T1000 (cell line): ENCODE measurements at regions not wholly inside any gene's neighbourhood (a gene's known extent, or its start where the extent isn't known, plus 50 kb on each side); places are given as distances from the start of the nearest gene placed in this dataset.
"Not testable (repeated sequence)": the region's sequence is repeated elsewhere in the genome, so short reads cannot be mapped to it uniquely, and the experiment has no call there.

Experiments used
- DNase-seq: peaks from one replicate; lab custom pipeline; 2025; ENCODE audit warnings: mixed read lengths; lab: John Stamatoyannopoulos, UW

GRCh38 chr5:109630093-109630492 is 59.6 kb upstream of the MAN2A1 start:
- DNase-seq = no peak

DNA sequence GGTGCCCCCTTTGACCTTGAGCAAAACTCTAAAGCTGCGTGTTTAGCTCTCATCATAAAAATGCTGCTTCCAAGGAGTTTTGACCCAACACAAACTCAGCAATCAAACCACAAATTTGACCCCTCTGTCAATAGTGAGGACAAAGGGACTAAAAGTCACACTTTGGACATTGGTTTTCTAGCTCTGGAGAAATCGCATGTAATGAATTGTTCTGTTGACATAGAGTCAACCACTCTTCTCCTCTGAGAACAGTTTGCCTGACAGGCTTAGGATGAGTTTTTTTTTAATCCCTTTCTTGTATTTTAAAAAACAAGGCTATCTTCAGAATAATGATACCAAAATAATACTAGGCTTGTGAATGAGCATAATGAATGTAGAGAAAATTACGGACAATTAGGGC is 61.1 kb upstream of the MAN2A1 start:
- DNase-seq = no peak

DNA sequence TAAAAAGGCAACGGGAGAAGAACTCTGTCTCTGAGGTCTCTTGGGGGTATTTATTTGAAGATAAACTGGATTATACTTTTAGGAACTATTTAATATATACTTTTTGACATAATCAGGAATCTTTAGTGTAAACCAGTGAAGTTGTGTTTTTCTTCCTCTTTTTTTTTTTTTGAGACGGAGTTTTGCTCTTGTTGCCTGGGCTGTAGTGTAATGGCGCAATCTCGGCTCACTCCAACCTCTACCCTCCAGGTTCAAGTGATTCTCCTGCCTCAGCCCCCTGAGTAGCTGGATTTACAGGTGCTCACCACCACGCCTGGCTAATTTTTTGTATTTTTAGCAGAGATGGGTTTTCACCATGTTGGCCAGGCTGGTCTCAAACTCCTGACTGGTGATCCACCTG is 68.5 kb upstream of the MAN2A1 start:
- DNase-seq = not testable (repeated sequence)

DNA sequence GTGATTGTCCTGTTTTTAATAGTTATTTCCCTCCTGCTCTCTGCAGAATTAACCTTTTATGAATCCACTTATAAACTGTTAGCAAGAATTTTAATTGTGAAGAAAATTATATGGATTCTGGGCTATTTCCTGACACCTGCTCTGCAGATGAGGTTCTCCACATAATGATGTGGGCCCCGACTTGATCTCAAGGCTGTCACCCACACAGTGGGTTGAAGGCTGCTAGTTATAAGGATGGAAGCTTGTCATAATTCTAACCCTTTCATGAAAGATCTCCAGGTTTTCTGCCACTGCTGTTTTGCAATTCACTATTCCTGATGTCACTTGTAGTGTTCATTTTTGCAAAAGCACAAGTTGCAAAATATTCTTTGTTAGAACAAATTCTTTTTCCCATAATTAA is 69.1 kb upstream of the MAN2A1 start:
- DNase-seq = no peak

DNA sequence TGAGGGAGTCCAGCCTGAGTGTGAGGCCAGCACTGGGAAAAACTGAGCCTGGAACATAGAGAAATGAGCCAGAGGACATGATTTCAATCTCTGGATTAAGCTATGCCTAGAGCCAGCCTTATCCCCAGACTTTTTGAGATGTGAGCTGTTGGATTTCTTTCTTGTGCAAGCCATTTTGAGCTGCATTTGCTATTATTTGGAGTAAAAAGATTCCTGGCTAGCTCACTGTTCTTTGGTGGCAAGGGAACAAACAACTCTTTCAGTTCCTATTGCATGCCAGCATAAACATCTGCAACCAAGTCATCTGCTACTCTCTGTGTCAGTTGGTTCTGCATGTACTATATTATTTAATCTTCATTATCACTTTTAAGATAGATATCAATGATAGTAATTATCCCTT is 70.1 kb upstream of the MAN2A1 start:
- no peak for DNase-seq

GRCh38 chr5:109619021-109619460 is 70.7 kb upstream of the MAN2A1 start:
- no peak for DNase-seq

GRCh38 chr5:109614981-109615380 is 74.7 kb upstream of the MAN2A1 start:
- DNase-seq = no peak

GRCh38 chr5:109614301-109614700 is 75.4 kb upstream of the MAN2A1 start:
- DNase-seq = no peak

- DNase-seq = no peak
Measured at GRCh38 chr5:109612278-109612905, 77.3 kb upstream of the MAN2A1 start.

GRCh38 chr5:109611505-109611904 is 78.2 kb upstream of the MAN2A1 start:
- no peak for DNase-seq

GRCh38 chr5:109611061-109611460 is 78.7 kb upstream of the MAN2A1 start:
- DNase-seq = no peak

DNA sequence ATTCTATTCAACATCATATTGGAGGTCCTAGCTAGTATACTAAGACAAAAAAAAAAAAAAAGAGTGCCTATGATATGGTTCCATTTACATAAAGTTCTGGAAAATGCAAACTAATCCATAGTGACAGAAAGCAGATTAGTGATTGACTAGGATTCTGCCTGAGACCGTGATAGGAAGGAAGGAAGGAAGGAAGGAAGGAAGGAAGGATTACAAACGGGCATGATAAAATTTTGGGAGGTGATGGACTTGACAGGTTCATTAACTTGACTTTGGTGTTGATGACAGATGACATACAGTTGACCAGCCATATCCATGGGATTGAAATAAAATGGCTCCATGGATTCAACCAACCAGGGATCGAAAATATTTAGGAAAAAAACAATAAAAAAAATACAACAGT is 79.1 kb upstream of the MAN2A1 start:
- DNase-seq = no peak

- DNase-seq = no peak
Measured at GRCh38 chr5:109605207-109605730, 84.5 kb upstream of the MAN2A1 start.

- no peak for DNase-seq
Measured at GRCh38 chr5:109604758-109605157, 85.0 kb upstream of the MAN2A1 start.

DNA sequence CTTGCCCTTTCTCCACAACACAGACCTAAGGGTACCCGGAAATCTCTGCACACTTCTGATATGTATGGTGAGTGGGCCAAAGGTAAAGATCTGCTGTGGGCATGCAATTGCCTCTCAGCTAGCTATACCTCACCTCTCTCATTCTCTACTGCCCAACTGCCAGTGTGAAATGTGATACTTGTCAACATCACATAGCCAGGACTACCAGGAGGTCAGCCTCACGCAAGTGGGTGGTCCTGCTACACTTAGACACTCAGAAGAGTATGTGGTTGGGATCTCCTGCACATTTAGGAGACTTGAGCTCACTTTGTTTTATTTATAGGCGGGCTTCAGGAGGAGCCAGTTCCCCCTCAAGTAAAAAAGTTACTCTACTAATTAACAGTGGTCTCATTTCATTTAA is 88.0 kb upstream of the MAN2A1 start:
- DNase-seq = no peak

DNA sequence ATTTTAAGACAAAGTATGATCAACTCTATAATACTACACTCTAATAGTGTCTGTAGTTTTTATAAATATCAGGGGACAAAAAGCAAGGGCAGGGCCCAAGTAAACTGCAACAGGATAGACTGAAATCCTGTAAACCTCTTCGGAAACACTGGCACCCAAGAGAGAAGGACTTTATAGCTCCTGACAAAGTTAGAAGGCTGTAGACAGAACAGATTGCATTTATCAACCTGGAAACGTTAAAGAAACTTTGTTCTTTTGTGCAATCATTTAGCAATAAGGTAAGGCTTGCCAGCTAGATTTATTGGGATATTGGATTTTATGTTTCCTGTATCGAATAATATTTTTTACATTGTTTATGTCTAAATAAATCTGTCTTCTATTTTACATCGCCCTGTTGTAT is 91.8 kb upstream of the MAN2A1 start:
- DNase-seq = no peak

GRCh38 chr5:109594217-109594616 is 95.5 kb upstream of the MAN2A1 start:
- DNase-seq = no peak

DNA sequence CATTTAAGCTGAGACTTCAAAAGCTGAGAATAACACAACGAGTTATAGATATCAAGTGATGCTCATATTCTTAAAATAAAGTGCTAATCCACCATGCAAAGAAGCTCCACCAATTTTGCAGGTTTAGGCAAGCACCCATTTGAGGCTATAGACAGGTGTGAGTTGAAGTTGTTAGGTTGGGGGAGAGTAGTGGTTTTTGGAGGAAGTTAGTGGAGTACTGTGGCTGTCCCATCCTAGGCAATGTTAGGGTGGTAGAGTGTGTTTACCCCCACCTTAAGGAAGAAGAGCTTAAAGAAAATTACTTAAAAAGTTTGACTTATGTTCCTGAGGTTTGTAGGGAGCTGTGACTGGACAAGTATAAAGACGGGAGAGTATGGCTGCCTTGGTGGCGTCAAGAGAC is 98.9 kb upstream of the MAN2A1 start:
- DNase-seq = no peak

DNA sequence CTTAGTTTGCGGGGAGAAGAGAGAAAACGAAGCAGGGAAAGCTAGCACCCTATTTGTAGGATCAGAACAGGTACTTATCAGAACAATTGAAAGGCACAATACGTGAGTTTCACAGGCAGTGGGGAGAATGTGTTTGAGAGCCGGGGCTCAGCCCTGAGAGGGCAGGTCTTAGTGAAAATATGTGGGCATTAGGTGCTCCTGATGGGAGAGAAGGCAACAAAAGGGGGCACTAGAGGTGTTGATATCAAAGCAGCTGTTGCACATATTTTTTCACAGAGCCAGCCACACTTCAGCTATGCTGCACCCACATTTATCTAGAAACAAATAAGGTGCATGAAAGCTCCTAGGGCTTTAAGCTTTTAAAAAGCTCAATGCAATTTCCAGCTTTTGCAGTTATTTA is 99.7 kb upstream of the MAN2A1 start:
- DNase-seq = no peak

- no peak for DNase-seq
Measured at GRCh38 chr5:109589239-109589638, 100.5 kb upstream of the MAN2A1 start.

DNA sequence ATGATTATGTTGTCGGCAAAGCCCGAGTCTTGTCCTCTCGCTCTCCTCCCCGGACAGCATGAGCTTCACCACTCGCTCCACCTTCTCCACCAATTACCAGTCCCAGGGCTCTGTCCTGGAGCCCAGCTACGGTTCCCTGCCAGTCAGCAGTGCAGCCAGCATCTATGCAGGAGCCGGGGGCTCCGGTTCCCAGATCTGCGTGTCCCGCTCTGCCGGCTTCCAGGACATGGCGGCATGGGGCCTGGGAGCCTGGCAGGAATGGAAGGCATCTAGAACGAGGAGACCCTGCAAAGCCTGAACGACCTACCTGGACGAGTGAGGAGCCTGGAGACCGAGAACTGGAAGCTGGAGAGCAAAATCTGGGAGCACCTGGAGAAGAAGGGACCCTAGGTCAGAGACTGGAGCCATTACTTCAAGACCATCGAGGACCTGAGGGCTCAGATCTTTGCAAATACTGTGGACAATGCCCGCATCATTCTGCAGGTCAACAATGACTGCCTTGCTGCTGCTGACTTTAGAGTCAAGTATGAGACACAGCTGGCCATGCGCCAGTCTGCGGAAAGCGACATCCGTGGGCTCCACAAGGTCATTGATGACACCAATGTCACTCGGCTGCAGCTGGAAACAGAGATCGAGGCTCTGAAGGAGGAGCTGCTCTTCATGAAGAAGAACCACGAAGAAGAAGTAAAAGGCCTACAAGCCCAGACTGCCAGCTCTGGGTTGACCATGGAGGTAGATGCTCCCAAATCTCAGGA is 101.3 kb upstream of the MAN2A1 start:
- no peak for DNase-seq

GRCh38 chr5:109584986-109585599 is 104.6 kb upstream of the MAN2A1 start:
- no peak for DNase-seq

DNA sequence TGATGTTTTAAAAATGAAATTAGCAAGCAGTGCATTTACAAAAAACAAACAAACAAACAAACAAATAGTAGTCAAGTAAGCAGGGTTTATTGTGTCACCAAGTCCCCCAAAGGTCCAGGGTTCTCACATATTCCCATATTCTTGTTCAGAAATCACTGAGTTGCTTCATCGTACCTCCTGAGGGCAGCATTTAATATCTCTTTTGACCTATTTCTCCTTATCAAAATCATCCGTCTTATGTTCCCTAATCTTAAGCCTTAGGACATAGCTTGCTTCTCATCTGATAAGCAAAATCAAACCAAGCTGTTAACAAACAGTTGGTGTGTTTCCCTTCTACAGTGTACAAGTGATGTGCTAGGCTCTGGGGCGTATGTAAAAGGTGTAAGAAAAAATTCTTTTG is 109.5 kb upstream of the MAN2A1 start:
- no peak for DNase-seq
